ENCODE measurements at regions not wholly inside any gene's neighbourhood (a gene's known extent, or its start where the extent isn't known, plus 50 kb on each side); places are given as distances from the start of the nearest gene placed in this dataset.

DNA sequence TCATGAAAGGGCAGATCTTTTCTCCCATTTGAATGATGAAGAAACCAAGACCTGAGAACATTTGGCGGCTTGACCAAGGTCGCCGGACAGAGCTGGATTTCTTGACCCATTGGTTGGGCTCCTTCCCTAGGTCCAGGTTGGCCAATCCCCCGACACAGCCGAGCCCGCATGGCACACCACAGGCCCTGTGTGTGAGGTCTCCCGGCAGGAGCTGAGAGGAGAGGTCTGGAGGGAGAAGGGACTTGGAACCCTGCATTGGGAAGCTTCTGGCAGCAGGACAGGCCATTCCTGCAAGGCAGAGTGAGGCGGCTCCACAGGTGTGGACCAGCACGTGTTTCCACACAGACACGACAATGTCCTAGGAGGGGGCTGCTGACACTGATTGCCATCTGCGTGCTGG lies 98.6 kb upstream of the THY1 start:
- no peak for DNase-seq (ENCODE audit: low spot score)

DNA sequence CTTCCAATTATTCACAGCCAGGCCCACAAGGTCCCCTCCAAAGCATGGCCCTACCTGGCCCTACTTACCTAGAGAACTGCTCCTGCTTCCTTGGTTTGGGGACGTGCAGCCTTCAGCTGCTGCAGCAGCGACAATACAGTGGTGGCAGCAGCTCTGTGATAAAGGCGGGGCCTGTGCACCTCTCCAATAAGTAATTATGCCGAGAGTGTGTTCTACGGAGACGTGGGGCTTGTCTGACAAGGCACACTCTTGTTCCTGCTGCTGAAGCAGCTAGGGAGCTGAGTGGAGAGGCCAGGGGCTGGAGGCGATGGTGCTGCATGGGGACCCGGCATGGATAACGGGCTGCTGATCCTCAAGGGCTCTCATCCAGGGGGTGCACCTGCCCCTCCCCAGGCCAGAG lies 98.0 kb upstream of the THY1 start:
- no peak for DNase-seq (ENCODE audit: low spot score)

DNA sequence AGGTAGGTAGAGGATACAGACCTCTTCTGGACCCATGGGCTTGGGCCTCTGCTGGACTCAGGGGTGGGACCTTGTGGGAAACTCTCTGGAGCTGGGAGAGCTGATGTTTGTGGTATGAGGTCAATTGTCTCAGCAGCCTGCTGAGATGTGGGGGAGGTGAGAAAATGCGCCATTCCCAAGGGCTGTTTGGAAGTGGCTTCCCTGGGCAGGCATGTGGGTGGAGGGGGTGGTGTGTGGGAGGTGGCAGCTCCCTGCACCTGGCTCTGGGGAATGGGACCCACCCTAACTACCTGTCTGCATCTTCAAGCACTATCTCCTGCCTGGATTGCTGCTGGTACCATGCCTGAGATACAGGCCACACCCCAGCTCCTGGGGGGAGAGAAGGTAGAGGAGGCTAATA lies 97.4 kb upstream of the THY1 start:
- DNase-seq (ENCODE audit: low spot score), result no peak

DNA sequence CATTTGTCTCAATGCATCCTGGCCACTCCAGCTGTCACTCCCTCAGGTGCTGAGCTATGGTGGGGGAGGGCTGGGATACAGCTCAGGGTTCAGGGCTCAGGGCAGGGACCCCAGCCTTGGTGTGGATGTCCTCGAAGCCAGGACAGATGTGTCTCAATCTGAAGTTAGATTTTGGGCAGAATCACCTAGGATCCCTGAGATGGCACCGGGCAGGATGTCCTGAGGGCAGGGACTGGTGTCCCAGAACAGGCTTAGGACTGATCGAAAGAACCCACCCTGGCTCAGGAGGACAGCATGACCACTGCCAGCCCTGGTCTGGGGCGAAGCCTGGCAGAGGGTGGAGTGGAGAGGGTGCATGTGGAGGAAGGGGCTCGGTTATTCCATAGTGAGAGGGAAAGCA lies 96.8 kb upstream of the THY1 start:
- DNase-seq (ENCODE audit: low spot score), result no peak

DNA sequence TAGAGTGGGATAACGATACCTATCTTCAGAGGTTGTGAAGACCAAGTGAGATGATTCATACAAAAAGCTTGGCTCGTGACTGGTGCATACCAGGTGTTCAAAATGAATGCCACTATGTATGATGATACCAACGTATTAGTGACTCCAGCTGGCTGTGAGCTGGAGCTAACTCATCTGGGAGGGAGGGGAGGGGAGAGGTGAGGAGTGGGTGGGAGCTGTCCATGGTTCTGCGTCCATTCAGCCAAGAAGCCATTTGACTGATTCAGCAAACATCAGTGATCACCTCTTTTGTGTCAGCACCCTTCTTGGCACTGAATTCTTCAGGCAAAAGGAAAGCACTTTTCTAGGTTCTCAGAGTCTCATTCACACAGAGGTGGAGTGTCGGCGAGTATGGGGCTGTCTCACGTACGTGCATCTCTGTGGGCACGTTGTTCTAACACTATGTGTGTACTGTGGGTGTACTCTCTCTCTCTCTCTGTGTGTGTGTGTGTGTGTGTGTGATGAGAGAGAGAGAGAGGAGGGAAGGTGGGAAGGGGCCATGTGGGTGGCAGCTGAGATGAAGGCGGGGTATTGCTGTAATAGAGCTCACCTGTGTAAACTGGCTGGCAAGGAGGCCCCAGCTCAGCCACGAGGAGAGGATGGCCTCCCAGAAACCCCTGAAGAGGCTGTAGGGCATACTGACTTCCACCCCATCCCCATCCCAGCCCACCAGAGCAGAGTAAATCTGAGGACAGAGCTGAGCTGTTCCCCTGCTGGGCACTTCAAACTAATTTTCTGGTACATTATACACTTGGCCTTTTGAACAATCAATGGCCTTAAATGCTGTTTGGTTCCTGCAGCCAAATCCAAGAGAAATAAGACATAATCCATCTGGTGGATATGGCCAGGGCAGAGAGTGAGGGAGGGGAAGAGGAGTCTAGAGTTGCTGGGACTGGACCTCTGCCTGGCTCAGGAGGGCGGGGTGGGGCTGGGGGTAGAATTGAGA lies 96.1 kb upstream of the THY1 start:
- DNase-seq (ENCODE audit: low spot score), result peak; percentile 13

- no peak for DNase-seq (ENCODE audit: low spot score)
Measured at GRCh38 chr11:119515771-119516400, 92.9 kb upstream of the THY1 start.

- DNase-seq (ENCODE audit: low spot score), result no peak
Measured at GRCh38 chr11:119513806-119514170, 90.8 kb upstream of the THY1 start.

- no peak for DNase-seq (ENCODE audit: low spot score)
Measured at GRCh38 chr11:119513131-119513805, 90.3 kb upstream of the THY1 start.

DNA sequence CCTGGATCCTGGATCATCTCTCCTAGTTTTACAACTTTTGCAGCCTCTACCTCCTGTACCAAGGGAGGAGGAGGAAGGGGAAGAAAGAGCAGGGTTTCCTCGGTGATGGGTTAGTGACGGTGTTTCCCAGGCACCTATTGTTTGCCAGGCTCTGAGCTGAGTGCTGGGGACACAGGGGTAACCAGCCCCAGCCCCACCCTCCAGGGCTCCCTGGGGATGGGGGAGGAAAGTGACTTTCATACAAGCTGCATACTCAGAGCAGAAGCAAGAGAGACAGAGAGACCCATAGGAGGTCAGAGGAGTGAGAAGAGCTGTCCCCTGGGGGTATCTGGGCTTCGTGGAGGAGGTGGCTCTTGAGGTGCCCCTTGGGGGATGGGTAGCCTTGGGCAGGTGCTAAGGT lies 89.4 kb upstream of the THY1 start:
- no peak for DNase-seq (ENCODE audit: low spot score)

DNA sequence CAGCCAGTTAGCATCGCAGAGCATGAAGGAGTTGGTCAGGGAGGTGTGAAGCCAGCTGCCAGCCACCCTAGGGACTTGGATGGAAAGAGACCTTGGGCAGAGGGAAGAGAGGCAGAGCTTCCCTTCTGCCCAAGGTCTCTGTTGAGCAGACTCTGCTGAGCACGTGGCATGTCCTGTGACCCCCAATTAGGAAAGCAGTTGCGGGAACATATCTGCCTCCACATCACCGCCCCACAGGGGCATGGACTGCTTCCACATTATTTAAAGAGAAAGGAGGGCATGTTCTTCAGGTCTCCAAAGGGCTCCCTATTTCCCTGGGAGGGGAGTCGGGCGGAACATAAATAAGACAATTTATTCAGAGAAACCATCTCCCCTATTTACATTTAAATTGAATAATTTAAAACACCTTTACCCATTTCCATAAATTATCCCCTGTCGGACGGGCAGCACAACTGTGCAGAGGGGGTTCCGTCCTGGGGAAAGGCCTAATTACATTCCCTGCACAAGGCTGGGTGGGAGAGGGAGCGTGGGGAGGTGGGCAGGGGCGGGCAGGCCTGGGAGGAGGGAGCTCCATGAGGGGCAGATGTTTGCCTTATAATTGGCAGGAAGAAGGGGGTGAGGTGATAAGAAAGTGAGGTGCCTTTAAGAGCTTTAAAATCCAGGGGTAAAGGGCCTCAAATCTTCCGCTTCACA lies 88.8 kb upstream of the THY1 start:
- DNase-seq (ENCODE audit: low spot score), result no peak

DNA sequence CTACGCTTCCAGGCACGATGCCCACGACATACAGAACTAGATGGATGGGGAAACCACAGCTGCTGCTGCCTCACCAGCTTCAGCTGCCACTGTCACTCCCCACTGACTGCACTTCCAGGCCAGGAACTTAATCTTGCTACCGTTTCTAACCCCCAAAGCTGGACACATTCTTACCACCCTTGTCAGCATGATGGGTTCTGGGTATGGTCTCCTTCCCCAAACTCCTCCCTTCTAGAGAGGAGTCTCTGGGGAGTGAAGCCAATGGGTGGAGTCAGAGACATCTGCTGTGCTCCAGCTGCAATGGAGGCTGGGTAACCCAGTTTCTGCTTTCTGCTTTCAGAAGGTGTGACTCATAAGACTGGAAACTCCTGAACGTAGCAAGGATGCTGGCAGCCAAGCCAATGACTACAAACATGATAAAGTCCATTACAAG lies 87.0 kb upstream of the THY1 start:
- no peak for DNase-seq (ENCODE audit: low spot score)

DNA sequence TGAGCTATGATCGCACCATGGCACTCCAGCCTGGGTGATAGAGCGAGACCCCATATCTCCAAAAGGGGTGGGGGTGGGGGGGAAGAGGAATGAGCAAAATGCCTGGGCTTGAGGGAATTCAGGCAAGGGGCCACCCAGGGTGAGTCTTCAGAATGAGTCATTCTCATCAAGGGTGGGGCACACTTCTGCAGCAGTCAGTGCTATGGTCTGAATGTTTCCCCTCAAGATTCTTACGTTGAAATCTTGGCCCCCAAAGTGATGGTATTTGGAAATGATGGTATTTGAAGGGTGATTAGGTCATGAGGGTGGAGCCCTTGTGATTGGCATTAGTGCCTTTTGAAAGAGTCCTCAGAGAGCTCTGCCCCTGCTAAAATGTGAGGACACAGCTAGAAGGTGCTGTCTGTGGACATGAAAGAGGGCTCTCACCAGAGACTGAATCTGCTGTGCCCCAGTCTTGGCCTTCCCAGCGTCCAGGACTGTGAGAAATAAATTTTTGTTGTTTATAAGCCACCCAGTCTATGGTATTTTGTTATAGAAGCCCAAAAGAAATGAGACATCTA lies 86.4 kb upstream of the THY1 start:
- no peak for DNase-seq (ENCODE audit: low spot score)

- no peak for DNase-seq (ENCODE audit: low spot score)
Measured at GRCh38 chr11:119506436-119506835, 83.5 kb upstream of the THY1 start.

DNA sequence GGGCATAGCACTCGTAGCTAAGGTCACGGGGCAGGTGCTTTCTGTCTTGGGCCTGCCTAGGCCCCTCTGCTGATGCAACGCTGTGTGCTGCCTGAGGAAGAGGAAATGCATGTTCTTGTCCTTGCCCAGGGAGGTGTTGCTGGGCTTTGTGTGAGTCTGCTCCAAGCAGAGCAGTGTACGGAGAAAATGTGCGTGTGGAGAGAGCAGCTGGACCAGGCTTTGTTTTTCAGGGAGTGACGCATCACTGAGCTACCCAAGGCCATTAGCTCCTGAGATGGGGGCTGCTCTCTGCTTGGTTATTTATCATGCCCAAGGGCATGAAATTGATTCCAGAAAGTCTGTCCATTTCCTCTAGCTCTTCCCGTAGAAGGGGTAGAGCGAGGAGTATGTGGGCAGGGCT lies 82.9 kb upstream of the THY1 start:
- DNase-seq (ENCODE audit: low spot score), result no peak

- DNase-seq (ENCODE audit: low spot score), result no peak
Measured at GRCh38 chr11:119505071-119505470, 82.1 kb upstream of the THY1 start.

DNA sequence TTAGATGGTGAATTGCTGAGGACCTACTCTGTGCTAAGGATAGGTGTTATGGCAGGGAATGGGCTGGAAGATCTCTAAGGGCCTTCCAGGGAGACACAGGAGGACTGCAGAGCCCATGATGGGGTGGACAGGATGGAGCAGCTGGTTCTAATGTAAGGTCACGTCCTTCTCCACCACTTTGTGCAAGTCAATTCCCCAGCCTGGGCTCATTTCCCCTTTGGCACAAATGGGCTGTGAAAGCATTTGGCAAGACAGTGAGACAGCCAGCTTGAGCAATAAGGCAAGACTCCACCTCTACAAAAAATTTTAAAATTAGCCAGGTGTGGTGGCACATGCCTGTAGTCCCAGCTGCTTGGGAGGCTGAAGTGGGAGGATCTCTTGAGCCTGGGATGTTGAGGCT lies 81.4 kb upstream of the THY1 start:
- DNase-seq (ENCODE audit: low spot score), result no peak

DNA sequence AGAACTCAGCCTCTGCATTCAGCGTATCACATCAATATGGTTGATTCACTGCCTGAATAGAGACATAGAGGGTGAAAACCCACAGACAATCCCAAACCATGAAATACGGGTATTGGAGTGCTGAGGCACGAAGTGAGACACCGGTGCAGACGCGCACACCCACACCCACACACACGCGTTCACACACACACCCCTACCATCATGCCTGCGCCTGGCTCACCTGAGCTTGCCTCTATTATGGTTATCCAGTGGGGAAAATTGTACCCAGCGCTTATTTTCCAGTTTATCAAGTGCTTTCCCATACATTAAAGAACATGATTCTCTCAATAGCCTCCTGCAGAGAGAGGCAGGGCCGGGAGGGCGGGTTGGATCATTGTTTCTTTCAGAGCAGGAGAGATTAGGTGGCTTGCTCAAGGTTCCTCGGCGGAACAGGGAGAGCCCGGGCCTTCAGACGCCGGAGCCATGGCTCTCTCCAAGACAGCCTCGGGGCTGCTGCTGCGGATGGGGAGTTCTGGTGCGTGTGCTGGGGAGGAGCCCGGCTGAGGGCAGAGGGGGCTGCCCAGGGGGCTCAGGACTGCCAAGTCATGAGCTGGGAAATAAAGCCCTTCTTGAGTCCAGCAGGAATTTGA lies 78.9 kb upstream of the THY1 start:
- DNase-seq (ENCODE audit: low spot score), result no peak

- DNase-seq (ENCODE audit: low spot score), result no peak
Measured at GRCh38 chr11:119497717-119498116, 74.7 kb upstream of the THY1 start.

GRCh38 chr11:119496997-119497396 lies 74.0 kb upstream of the THY1 start:
- DNase-seq (ENCODE audit: low spot score), result no peak

- no peak for DNase-seq (ENCODE audit: low spot score)
Measured at GRCh38 chr11:119496469-119496868, 73.5 kb upstream of the THY1 start.

DNA sequence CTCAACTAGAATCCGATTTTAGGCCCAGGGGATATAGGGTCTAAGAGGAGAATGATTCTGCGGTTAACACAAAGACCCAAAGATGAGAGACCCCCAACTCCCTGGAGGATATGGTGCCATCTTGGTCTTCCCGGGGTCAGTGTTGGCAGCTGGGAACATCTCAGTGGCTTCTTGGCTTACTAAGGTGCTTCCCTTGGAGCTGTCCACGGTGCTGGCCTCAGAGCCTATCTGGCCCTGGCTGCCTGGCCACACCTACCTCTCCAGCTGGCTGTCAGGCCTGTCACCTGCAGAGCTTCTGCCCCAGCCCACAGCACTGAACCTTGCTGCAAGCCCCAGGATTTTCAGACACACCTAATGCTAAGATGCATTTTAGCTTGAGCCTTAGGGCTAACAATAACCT lies 70.7 kb upstream of the THY1 start:
- peak; percentile 75 for DNase-seq (ENCODE audit: low spot score)
